Activated CD4-positive, alpha-beta T cell treated with anti-CD3 and anti-CD28 coated beads, Interleukin-2, amount 10 ng/mL, durations not matched to agents 7 days and 5 days (primary cell): ENCODE measurements at regions not wholly inside any gene's neighbourhood (a gene's known extent, or its start where the extent isn't known, plus 50 kb on each side); places are given as distances from the start of the nearest gene placed in this dataset.
A peak's percentile ranks its signal among the peaks of the same experiment; 100 is the strongest.

ENCODE experiments used
- CTCF ChIA-PET: fragments of 350-600 bp; sonication (Branson Sonifier 250); formaldehyde crosslinking; loops from one replicate; lab custom pipeline; 2021; ENCODE audit warnings: antibody characterized with exemption; lab: Charles Lee
- POLR2A ChIA-PET: fragments of 350-600 bp; sonication (Branson Sonifier 250); formaldehyde crosslinking; loops from one replicate; lab custom pipeline; 2021; ENCODE audit warnings: antibody characterized with exemption; lab: Charles Lee
- DNase-seq: peaks from one replicate; pipeline ENCODE4 v3.0.0-alpha.2; 2020
- H3K27ac Mint-ChIP-seq: one replicate; pipeline ENCODE4 v1.8.0; 2021; ENCODE audit warnings: mild to moderate bottlenecking, moderate library complexity, mixed read lengths
- H3K27me3 Mint-ChIP-seq: one replicate; pipeline ENCODE4 v1.8.0; 2021; ENCODE audit warnings: mixed read lengths
- H3K36me3 Mint-ChIP-seq: one replicate; pipeline ENCODE4 v1.8.0; 2021; ENCODE audit warnings: low read depth, mixed read lengths
- H3K4me1 Mint-ChIP-seq: one replicate; pipeline ENCODE4 v1.8.0; 2021; ENCODE audit warnings: mixed read lengths
- H3K4me3 Mint-ChIP-seq: one replicate; pipeline ENCODE4 v1.8.0; 2021; ENCODE audit warnings: mild to moderate bottlenecking, moderate library complexity, mixed read lengths
- H3K9me3 Mint-ChIP-seq: one replicate; pipeline ENCODE4 v1.8.0; 2021; ENCODE audit warnings: mixed read lengths

GRCh38 chr10:33113466-33113865 is 155.4 kb upstream of the ITGB1 start:
- ChIA-PET CTCF (interaction anchor here (5.0 to 5.4 kb wide), 2 partner anchors 12 kb away, joined by 34 to 55 read pairs; no protein-coding TSS in a partner anchor), POLR2A (no interaction called here)
- peaks cover 75% of the 10 kb centered on the region for H3K4me1 Mint-ChIP-seq
- H3K9me3 Mint-ChIP-seq, result peaks cover 11% of the 10 kb centered on the region
- peak overlapping the region; percentile 85 for H3K27ac Mint-ChIP-seq
- H3K27me3 Mint-ChIP-seq, result peaks cover 4% of the 10 kb centered on the region
- no peak overlapping the region for H3K4me3 Mint-ChIP-seq
- peaks cover 8% of the 10 kb centered on the region for H3K36me3 Mint-ChIP-seq
- DNase-seq, result no peak

GRCh38 chr10:33112831-33113455 is 154.9 kb upstream of the ITGB1 start:
- Mint-ChIP-seq H3K36me3 (peaks cover 8% of the 10 kb centered on the region), H3K4me1 (peaks cover 70% of the 10 kb centered on the region), H3K27me3 (peaks cover 5% of the 10 kb centered on the region), H3K4me3 (no peak overlapping the region), H3K27ac (no peak overlapping the region), H3K9me3 (peaks cover 8% of the 10 kb centered on the region)
- CTCF ChIA-PET, result interaction anchor here (0.6 to 5.4 kb wide), 4 partner anchors 12 to 30 kb away, joined by 3 to 55 read pairs (median 20); no protein-coding TSS in a partner anchor
- POLR2A ChIA-PET, result no interaction called here
- DNase-seq, result no peak

GRCh38 chr10:33111488-33112051 is 153.5 kb upstream of the ITGB1 start:
- Mint-ChIP-seq H3K27me3 (peaks cover 9% of the 10 kb centered on the region), H3K4me3 (no peak overlapping the region), H3K36me3 (peaks cover 2% of the 10 kb centered on the region), H3K27ac (peak overlapping the region; percentile 69), H3K9me3 (peaks cover 5% of the 10 kb centered on the region), H3K4me1 (peaks cover 56% of the 10 kb centered on the region)
- ChIA-PET CTCF (interaction anchor here (1.2 to 5.4 kb wide), 4 partner anchors 10 to 17 kb away, joined by 3 to 34 read pairs (median 4); no protein-coding TSS in a partner anchor), POLR2A (no interaction called here)
- no peak for DNase-seq

GRCh38 chr10:33109788-33110469 is 151.9 kb upstream of the ITGB1 start:
- no peak for DNase-seq
- H3K4me1 Mint-ChIP-seq, result peaks cover 43% of the 10 kb centered on the region
- H3K27me3 Mint-ChIP-seq, result peaks cover 9% of the 10 kb centered on the region
- H3K27ac Mint-ChIP-seq, result peak overlapping the region; percentile 69
- POLR2A ChIA-PET, result no interaction called here
- H3K36me3 Mint-ChIP-seq, result peaks cover 2% of the 10 kb centered on the region
- H3K4me3 Mint-ChIP-seq, result no peak overlapping the region
- CTCF ChIA-PET, result interaction anchor here (0.6 to 5.4 kb wide), 5 partner anchors 9 to 127 kb away, joined by 3 to 34 read pairs (median 5); no protein-coding TSS in a partner anchor
- peaks cover 6% of the 10 kb centered on the region for H3K9me3 Mint-ChIP-seq

- peaks cover 6% of the 10 kb centered on the region for H3K36me3 Mint-ChIP-seq
- ChIA-PET POLR2A (no interaction called here), CTCF (interaction anchor here (0.6 to 5.4 kb wide), 5 partner anchors 8 to 126 kb away, joined by 3 to 34 read pairs (median 5); no protein-coding TSS in a partner anchor)
- DNase-seq, result no peak
- peaks cover 38% of the 10 kb centered on the region for H3K4me1 Mint-ChIP-seq
- peaks cover 9% of the 10 kb centered on the region for H3K27me3 Mint-ChIP-seq
- H3K4me3 Mint-ChIP-seq, result no peak overlapping the region
- H3K27ac Mint-ChIP-seq, result peak overlapping the region; percentile 69
- peaks cover 11% of the 10 kb centered on the region for H3K9me3 Mint-ChIP-seq
Observed at GRCh38 chr10:33109384-33109783, 151.4 kb upstream of the ITGB1 start.

- Mint-ChIP-seq H3K4me3 (no peak overlapping the region), H3K27me3 (peaks cover 9% of the 10 kb centered on the region), H3K9me3 (peaks cover 21% of the 10 kb centered on the region), H3K36me3 (peaks cover 12% of the 10 kb centered on the region), H3K4me1 (peaks cover 27% of the 10 kb centered on the region), H3K27ac (no peak overlapping the region)
- CTCF ChIA-PET, result interaction anchor here (1.2 to 1.5 kb wide), 3 partner anchors 12 to 45 kb away, joined by 3 to 4 read pairs (median 3); no protein-coding TSS in a partner anchor
- DNase-seq, result no peak
- POLR2A ChIA-PET, result no interaction called here
Observed at GRCh38 chr10:33107953-33108352, 149.9 kb upstream of the ITGB1 start.

GRCh38 chr10:33106767-33107166 is 148.7 kb upstream of the ITGB1 start:
- Mint-ChIP-seq H3K9me3 (peaks cover 26% of the 10 kb centered on the region), H3K27ac (no peak overlapping the region), H3K36me3 (peaks cover 12% of the 10 kb centered on the region), H3K4me1 (peaks cover 26% of the 10 kb centered on the region), H3K27me3 (peaks cover 9% of the 10 kb centered on the region), H3K4me3 (no peak overlapping the region)
- POLR2A ChIA-PET, result no interaction called here
- CTCF ChIA-PET, result interaction anchor here (0.9 to 3.4 kb wide), 4 partner anchors 9 to 29 kb away, joined by 3 to 10 read pairs (median 3); no protein-coding TSS in a partner anchor
- no peak for DNase-seq

GRCh38 chr10:33103863-33104379 is 145.9 kb upstream of the ITGB1 start:
- Mint-ChIP-seq H3K36me3 (peaks cover 19% of the 10 kb centered on the region), H3K9me3 (peaks cover 24% of the 10 kb centered on the region), H3K27ac (no peak overlapping the region), H3K4me1 (peaks cover 26% of the 10 kb centered on the region), H3K27me3 (peaks cover 9% of the 10 kb centered on the region), H3K4me3 (no peak overlapping the region)
- DNase-seq, result no peak
- POLR2A ChIA-PET, result no interaction called here
- CTCF ChIA-PET, result interaction anchor here (0.8 to 5.2 kb wide), 10 partner anchors 7 to 28 kb away, joined by 3 to 34 read pairs (median 4); no protein-coding TSS in a partner anchor

- Mint-ChIP-seq H3K27me3 (no peaks in the 10 kb centered on the region), H3K4me3 (no peak overlapping the region), H3K27ac (peak overlapping the region; percentile 77), H3K36me3 (peaks cover 19% of the 10 kb centered on the region), H3K4me1 (peaks cover 27% of the 10 kb centered on the region), H3K9me3 (peaks cover 24% of the 10 kb centered on the region)
- POLR2A ChIA-PET, result no interaction called here
- no peak for DNase-seq
- CTCF ChIA-PET, result interaction anchor here (1.4 to 5.2 kb wide), 3 partner anchors 9 to 14 kb away, joined by 4 to 34 read pairs (median 14); no protein-coding TSS in a partner anchor
Observed at GRCh38 chr10:33102071-33102470, 144.0 kb upstream of the ITGB1 start.

- CTCF ChIA-PET, result interaction anchor here (1.6 to 5.2 kb wide), 3 partner anchors 10 to 15 kb away, joined by 3 to 34 read pairs (median 14); no protein-coding TSS in a partner anchor
- peaks cover 24% of the 10 kb centered on the region for H3K9me3 Mint-ChIP-seq
- H3K4me1 Mint-ChIP-seq, result peaks cover 27% of the 10 kb centered on the region
- DNase-seq, result no peak
- peaks cover 19% of the 10 kb centered on the region for H3K36me3 Mint-ChIP-seq
- peak overlapping the region; percentile 77 for H3K27ac Mint-ChIP-seq
- peak overlapping the region; percentile 24 for H3K4me3 Mint-ChIP-seq
- no peaks in the 10 kb centered on the region for H3K27me3 Mint-ChIP-seq
- POLR2A ChIA-PET, result no interaction called here
Observed at GRCh38 chr10:33101392-33101787, 143.4 kb upstream of the ITGB1 start.

- Mint-ChIP-seq H3K4me1 (peaks cover 27% of the 10 kb centered on the region), H3K27me3 (no peaks in the 10 kb centered on the region), H3K9me3 (peaks cover 24% of the 10 kb centered on the region), H3K27ac (peak overlapping the region; percentile 77), H3K4me3 (no peak overlapping the region), H3K36me3 (peaks cover 19% of the 10 kb centered on the region)
- ChIA-PET POLR2A (no interaction called here), CTCF (interaction anchor here (0.9 to 5.2 kb wide), 7 partner anchors 10 to 33 kb away, joined by 3 to 34 read pairs (median 4); no protein-coding TSS in a partner anchor)
- DNase-seq, result no peak
Observed at GRCh38 chr10:33100781-33101391, 142.9 kb upstream of the ITGB1 start.

- Mint-ChIP-seq H3K9me3 (peaks cover 27% of the 10 kb centered on the region), H3K4me3 (no peak overlapping the region), H3K27me3 (no peaks in the 10 kb centered on the region), H3K36me3 (peaks cover 21% of the 10 kb centered on the region), H3K27ac (peak overlapping the region; percentile 9), H3K4me1 (peaks cover 27% of the 10 kb centered on the region)
- DNase-seq, result no peak
- ChIA-PET POLR2A (no interaction called here), CTCF (interaction anchor here (0.9 to 5.2 kb wide), 7 partner anchors 9 to 34 kb away, joined by 3 to 34 read pairs (median 4); no protein-coding TSS in a partner anchor)
Observed at GRCh38 chr10:33099748-33100147, 141.7 kb upstream of the ITGB1 start.
